Sigmoid colon (tissue), 4 donors: ENCODE measurements at regions not wholly inside any gene's neighbourhood (a gene's known extent, or its start where the extent isn't known, plus 50 kb on each side); places are given as distances from the start of the nearest gene placed in this dataset.

Source experiments
- POLR2A ChIP-seq, 2 donors: fragments of 450-650 bp; IDR thresholded peaks; one replicate each; pipeline ENCODE4 v1.6.1; 2016; ENCODE audit warnings: antibody characterized with exemption in 2 of 2, mild to moderate bottlenecking in 2 of 2, moderate library complexity in 2 of 2
- POLR2AphosphoS5 ChIP-seq, 4 donors: sonication (generic); formaldehyde crosslinking; IDR thresholded peaks; one replicate each; pipeline ENCODE4 v1.6.1; 2017; ENCODE audit warnings: antibody characterized with exemption in 4 of 4
- TF ChIP-seq, protein P1 (sequence below), 4 experiments: fragments of 450-650 bp in 3 of 4; fragments of 200-600 bp in 1 of 4; IDR thresholded peaks; one replicate each; pipeline ENCODE4 v1.5.1; 2016 to 2019; ENCODE audit warnings: antibody characterized with exemption in 4 of 4, mild to moderate bottlenecking in 3 of 4, moderate library complexity in 2 of 4

DNA sequence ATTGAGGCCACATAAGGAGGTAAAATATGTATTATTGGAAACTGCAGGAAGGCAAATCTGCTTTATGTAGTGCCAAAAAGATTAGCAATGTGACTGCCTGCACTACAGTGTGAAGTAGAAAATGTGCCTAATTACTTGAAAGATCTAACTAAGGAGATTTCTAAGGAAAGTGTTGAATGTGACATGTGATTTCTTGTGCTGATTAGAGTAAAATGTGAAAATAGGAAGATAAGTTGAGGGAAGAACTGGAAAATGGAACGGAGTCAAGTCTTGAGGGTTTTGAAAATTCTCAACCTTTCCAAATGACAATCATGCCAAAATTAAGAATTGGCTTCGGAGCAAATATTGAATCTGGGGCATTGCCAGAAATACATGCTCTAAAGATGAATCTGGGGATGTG lies 209.5 kb upstream of the SPOCK3 start:
- TF ChIP-seq POLR2AphosphoS5 (IDR thresholded peaks at IDR 0.05) (no peak), POLR2A (IDR thresholded peaks at IDR 0.05) (no peak)
- TF ChIP-seq, protein P1, sequence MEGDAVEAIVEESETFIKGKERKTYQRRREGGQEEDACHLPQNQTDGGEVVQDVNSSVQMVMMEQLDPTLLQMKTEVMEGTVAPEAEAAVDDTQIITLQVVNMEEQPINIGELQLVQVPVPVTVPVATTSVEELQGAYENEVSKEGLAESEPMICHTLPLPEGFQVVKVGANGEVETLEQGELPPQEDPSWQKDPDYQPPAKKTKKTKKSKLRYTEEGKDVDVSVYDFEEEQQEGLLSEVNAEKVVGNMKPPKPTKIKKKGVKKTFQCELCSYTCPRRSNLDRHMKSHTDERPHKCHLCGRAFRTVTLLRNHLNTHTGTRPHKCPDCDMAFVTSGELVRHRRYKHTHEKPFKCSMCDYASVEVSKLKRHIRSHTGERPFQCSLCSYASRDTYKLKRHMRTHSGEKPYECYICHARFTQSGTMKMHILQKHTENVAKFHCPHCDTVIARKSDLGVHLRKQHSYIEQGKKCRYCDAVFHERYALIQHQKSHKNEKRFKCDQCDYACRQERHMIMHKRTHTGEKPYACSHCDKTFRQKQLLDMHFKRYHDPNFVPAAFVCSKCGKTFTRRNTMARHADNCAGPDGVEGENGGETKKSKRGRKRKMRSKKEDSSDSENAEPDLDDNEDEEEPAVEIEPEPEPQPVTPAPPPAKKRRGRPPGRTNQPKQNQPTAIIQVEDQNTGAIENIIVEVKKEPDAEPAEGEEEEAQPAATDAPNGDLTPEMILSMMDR (IDR thresholded peaks at IDR 0.05): no peak
